ENCODE measurements at regions not wholly inside any gene's neighbourhood (a gene's known extent, or its start where the extent isn't known, plus 50 kb on each side); places are given as distances from the start of the nearest gene placed in this dataset.

- Histone ChIP-seq H3K9me1 (replicated peaks; ENCODE audit: control insufficient read depth, extremely low read depth, insufficient read depth, low read length) (no peaks in the 10 kb centered on the region), H3K4me2 (ENCODE audit: insufficient read depth, low read length) (no peak overlapping the region), H3K27ac (ENCODE audit: insufficient read depth, low read depth, low read length) (no peak overlapping the region), H3K79me2 (ENCODE audit: control insufficient read depth, insufficient read depth, low read length) (no peaks in the 10 kb centered on the region), H4K20me1 (replicated peaks; ENCODE audit: control insufficient read depth, extremely low read depth, insufficient read depth, low read length) (no peaks in the 10 kb centered on the region), H3K4me3 (replicated peaks in 1 of 3; ENCODE audit: insufficient read depth in 1 of 3, low read depth in 1 of 3, low read length in 3 of 3) (no peak overlapping the region), H3K9me3 (replicated peaks; ENCODE audit: control insufficient read depth, insufficient read depth, low read length) (no peaks in the 10 kb centered on the region), H3K4me1 (ENCODE audit: control insufficient read depth, extremely low read depth, insufficient read depth, low read length) (no peaks in the 10 kb centered on the region), H3K9ac (replicated peaks; ENCODE audit: extremely low read depth, insufficient read depth, low read length) (no peak overlapping the region), H3K27me3 (ENCODE audit: control insufficient read depth in 2 of 2, insufficient read depth in 2 of 2, low read length in 2 of 2) (no peaks in the 10 kb centered on the region), H3K36me3 (ENCODE audit: control insufficient read depth in 2 of 2, extremely low read depth in 1 of 2, insufficient read depth in 2 of 2, low read length in 2 of 2) (no peaks in the 10 kb centered on the region), H2AFZ (ENCODE audit: low read depth, low read length) (no peak overlapping the region)
- intact Hi-C loops (cut with micrococcal nuclease) = no loop called here
- dilution Hi-C loops (cut with MboI; ENCODE audit: extremely low pct_ligation_motif_present, low sequenced_read_pairs) = no loop called here
- DNase-seq (ENCODE audit: low read depth, low spot score) = no peak
- BruUV-seq (replicated peaks) = no TSS peak
- FAIRE-seq = no peak
- POLR2A ChIA-PET = no interaction called here
- CTCF ChIA-PET = no interaction called here
- TF ChIP-seq FOS (IDR thresholded peaks at IDR 0.05; ENCODE audit: borderline replicate concordance, insufficient read depth, low read length) = no peak
- no peak for TF ChIP-seq MYC (IDR thresholded peaks at IDR 0.05; ENCODE audit: low read depth, low read length)
- no peak for TF ChIP-seq JUN (IDR thresholded peaks at IDR 0.05; ENCODE audit: borderline replicate concordance, insufficient read depth, insufficient read length, low read depth)
- no peak for TF ChIP-seq POLR2AphosphoS5 (IDR thresholded peaks at IDR 0.05; ENCODE audit: insufficient read depth, low read depth, low read length)
- TF ChIP-seq MAX (IDR thresholded peaks at IDR 0.05; ENCODE audit: insufficient read depth, insufficient read length) = no peak
- no peak for TF ChIP-seq POLR2A (IDR thresholded peaks at IDR 0.05; ENCODE audit: low read depth, low read length)
- TF ChIP-seq GATA2 (IDR thresholded peaks at IDR 0.05; ENCODE audit: insufficient read depth, insufficient read length, low read depth, low read length) = no peak
- no peak for TF ChIP-seq CTCF (IDR thresholded peaks at IDR 0.05; ENCODE audit: extremely low read depth in 1 of 2, insufficient read depth in 1 of 2, low read depth in 1 of 2, low read length in 2 of 2)
- TF ChIP-seq EZH2 (IDR thresholded peaks at IDR 0.05; ENCODE audit: borderline replicate concordance, low read depth, low read length, severe bottlenecking) = no peak
Measured at GRCh38 chr13:65606622-65607021, 1623.5 kb downstream of the PCDH9 start.

Data from endothelial cell of umbilical vein (primary cell).